ENCODE measurements at regions not wholly inside any gene's neighbourhood (a gene's known extent, or its start where the extent isn't known, plus 50 kb on each side); places are given as distances from the start of the nearest gene placed in this dataset.

- Histone ChIP-seq H3K4me3 (ENCODE audit: control insufficient read depth in 2 of 3, extremely low read depth in 1 of 3, insufficient read depth in 2 of 3, low read depth in 1 of 3, low read length in 3 of 3) (no peak overlapping the region), H3K4me1 (ENCODE audit: control insufficient read depth, extremely low read depth, insufficient read depth, low read length) (no peaks in the 10 kb centered on the region), H3K79me2 (ENCODE audit: control insufficient read depth, insufficient read depth, low read length) (no peaks in the 10 kb centered on the region), H2AFZ (ENCODE audit: control insufficient read depth, low read length) (no peak overlapping the region), H3K4me2 (ENCODE audit: control insufficient read depth, extremely low read depth, insufficient read depth, low read depth, low read length) (no peak overlapping the region), H3K9me1 (ENCODE audit: control insufficient read depth, extremely low read depth, insufficient read depth, low read length) (no peaks in the 10 kb centered on the region), H3K27me3 (ENCODE audit: control insufficient read depth, extremely low read depth, insufficient read depth, low read length) (no peaks in the 10 kb centered on the region), H3K9me3 (ENCODE audit: control insufficient read depth, low read depth, low read length) (no peaks in the 10 kb centered on the region), H3K27ac (ENCODE audit: control insufficient read depth, insufficient read depth, low read length) (no peak overlapping the region), H3K36me3 (ENCODE audit: control insufficient read depth in 2 of 2, extremely low read depth in 1 of 2, insufficient read depth in 2 of 2, low read length in 2 of 2) (no peaks in the 10 kb centered on the region), H4K20me1 (ENCODE audit: control insufficient read depth, extremely low read depth, insufficient read depth, low read length) (no peaks in the 10 kb centered on the region), H3K9ac (ENCODE audit: control insufficient read depth, extremely low read depth, insufficient read depth, low read length) (no peak overlapping the region)
- DNase-seq (ENCODE audit: low read depth, low spot score) = no peak
- dilution Hi-C loops (cut with MboI; ENCODE audit: extremely low pct_ligation_motif_present, low sequenced_read_pairs) = no loop called here
- FAIRE-seq = no peak
- TF ChIP-seq, protein P1, sequence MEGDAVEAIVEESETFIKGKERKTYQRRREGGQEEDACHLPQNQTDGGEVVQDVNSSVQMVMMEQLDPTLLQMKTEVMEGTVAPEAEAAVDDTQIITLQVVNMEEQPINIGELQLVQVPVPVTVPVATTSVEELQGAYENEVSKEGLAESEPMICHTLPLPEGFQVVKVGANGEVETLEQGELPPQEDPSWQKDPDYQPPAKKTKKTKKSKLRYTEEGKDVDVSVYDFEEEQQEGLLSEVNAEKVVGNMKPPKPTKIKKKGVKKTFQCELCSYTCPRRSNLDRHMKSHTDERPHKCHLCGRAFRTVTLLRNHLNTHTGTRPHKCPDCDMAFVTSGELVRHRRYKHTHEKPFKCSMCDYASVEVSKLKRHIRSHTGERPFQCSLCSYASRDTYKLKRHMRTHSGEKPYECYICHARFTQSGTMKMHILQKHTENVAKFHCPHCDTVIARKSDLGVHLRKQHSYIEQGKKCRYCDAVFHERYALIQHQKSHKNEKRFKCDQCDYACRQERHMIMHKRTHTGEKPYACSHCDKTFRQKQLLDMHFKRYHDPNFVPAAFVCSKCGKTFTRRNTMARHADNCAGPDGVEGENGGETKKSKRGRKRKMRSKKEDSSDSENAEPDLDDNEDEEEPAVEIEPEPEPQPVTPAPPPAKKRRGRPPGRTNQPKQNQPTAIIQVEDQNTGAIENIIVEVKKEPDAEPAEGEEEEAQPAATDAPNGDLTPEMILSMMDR (optimal IDR thresholded peaks at IDR 0.05 in 1 of 3, IDR thresholded peaks at IDR 0.05 in 1 of 3, conservative IDR thresholded peaks at IDR 0.05 in 1 of 3; ENCODE audit: extremely low read depth in 1 of 3, insufficient read depth in 2 of 3, low read length in 3 of 3) = no peak
- no peak for TF ChIP-seq EZH2 (IDR thresholded peaks at IDR 0.05; ENCODE audit: low read length)
Measured at GRCh38 chr3:145055375-145056076, 1083.9 kb downstream of the DIPK2A start.

GRCh38 chr3:145058483-145058882 is 1086.9 kb downstream of the DIPK2A start:
- no peak overlapping the region for H3K4me3 ChIP-seq (ENCODE audit: control insufficient read depth in 2 of 3, extremely low read depth in 1 of 3, insufficient read depth in 2 of 3, low read depth in 1 of 3, low read length in 3 of 3)
- no peak for TF ChIP-seq EZH2 (IDR thresholded peaks at IDR 0.05; ENCODE audit: low read length)
- TF ChIP-seq, protein P1 (optimal IDR thresholded peaks at IDR 0.05 in 1 of 3, IDR thresholded peaks at IDR 0.05 in 1 of 3, conservative IDR thresholded peaks at IDR 0.05 in 1 of 3; ENCODE audit: extremely low read depth in 1 of 3, insufficient read depth in 2 of 3, low read length in 3 of 3) = no peak
- no peaks in the 10 kb centered on the region for H3K79me2 ChIP-seq (ENCODE audit: control insufficient read depth, insufficient read depth, low read length)
- peaks cover 3% of the 10 kb centered on the region for H3K9me3 ChIP-seq (ENCODE audit: control insufficient read depth, low read depth, low read length)
- dilution Hi-C loops (cut with MboI; ENCODE audit: extremely low pct_ligation_motif_present, low sequenced_read_pairs) = no loop called here
- no peak for DNase-seq (ENCODE audit: low read depth, low spot score)
- H3K9me1 ChIP-seq (ENCODE audit: control insufficient read depth, extremely low read depth, insufficient read depth, low read length) = no peaks in the 10 kb centered on the region
- H3K9ac ChIP-seq (ENCODE audit: control insufficient read depth, extremely low read depth, insufficient read depth, low read length) = no peak overlapping the region
- no peaks in the 10 kb centered on the region for H3K27me3 ChIP-seq (ENCODE audit: control insufficient read depth, extremely low read depth, insufficient read depth, low read length)
- H3K4me2 ChIP-seq (ENCODE audit: control insufficient read depth, extremely low read depth, insufficient read depth, low read depth, low read length) = no peak overlapping the region
- no peak overlapping the region for H3K27ac ChIP-seq (ENCODE audit: control insufficient read depth, insufficient read depth, low read length)
- no peaks in the 10 kb centered on the region for H3K4me1 ChIP-seq (ENCODE audit: control insufficient read depth, extremely low read depth, insufficient read depth, low read length)
- H3K36me3 ChIP-seq (ENCODE audit: control insufficient read depth in 2 of 2, extremely low read depth in 1 of 2, insufficient read depth in 2 of 2, low read length in 2 of 2) = no peaks in the 10 kb centered on the region
- FAIRE-seq = no peak
- H4K20me1 ChIP-seq (ENCODE audit: control insufficient read depth, extremely low read depth, insufficient read depth, low read length) = no peaks in the 10 kb centered on the region
- no peak overlapping the region for H2AFZ ChIP-seq (ENCODE audit: control insufficient read depth, low read length)
